NB4 (cell line): ENCODE measurements at regions not wholly inside any gene's neighbourhood (a gene's known extent, or its start where the extent isn't known, plus 50 kb on each side); places are given as distances from the start of the nearest gene placed in this dataset.
A peak's percentile ranks its signal among the peaks of the same experiment; 100 is the strongest.
"Not testable (repeated sequence)": the region's sequence is repeated elsewhere in the genome, so short reads cannot be mapped to it uniquely, and the experiment has no call there.

ENCODE experiments used
- DNase-seq: peaks from one replicate; pipeline ENCODE4 v3.0.0; 2010; ENCODE audit warnings: low read depth
- H3K4me3 ChIP-seq: one replicate; pipeline ENCODE4 v1.5.1; 2011; ENCODE audit warnings: mild to moderate bottlenecking, low read depth, low read length, moderate library complexity
- MYC ChIP-seq: IDR thresholded peaks from 2 replicates; pipeline ENCODE4 v1.6.1; 2011; ENCODE audit warnings: low read depth, low read length
- POLR2A ChIP-seq: IDR thresholded peaks from 2 replicates; pipeline ENCODE4 v1.6.1; 2011; ENCODE audit warnings: mild to moderate bottlenecking; ENCODE audit not compliant: insufficient read length; ENCODE audit errors: extremely low read depth
- TF ChIP-seq, protein P1 (sequence below): IDR thresholded peaks from 2 replicates; pipeline ENCODE4 v1.6.1; 2011; ENCODE audit warnings: low read depth, low read length
- TF ChIP-seq, protein P2 (sequence below): IDR thresholded peaks from one replicate; pipeline ENCODE4 v1.5.1; 2012; ENCODE audit warnings: low read depth, low read length

DNA sequence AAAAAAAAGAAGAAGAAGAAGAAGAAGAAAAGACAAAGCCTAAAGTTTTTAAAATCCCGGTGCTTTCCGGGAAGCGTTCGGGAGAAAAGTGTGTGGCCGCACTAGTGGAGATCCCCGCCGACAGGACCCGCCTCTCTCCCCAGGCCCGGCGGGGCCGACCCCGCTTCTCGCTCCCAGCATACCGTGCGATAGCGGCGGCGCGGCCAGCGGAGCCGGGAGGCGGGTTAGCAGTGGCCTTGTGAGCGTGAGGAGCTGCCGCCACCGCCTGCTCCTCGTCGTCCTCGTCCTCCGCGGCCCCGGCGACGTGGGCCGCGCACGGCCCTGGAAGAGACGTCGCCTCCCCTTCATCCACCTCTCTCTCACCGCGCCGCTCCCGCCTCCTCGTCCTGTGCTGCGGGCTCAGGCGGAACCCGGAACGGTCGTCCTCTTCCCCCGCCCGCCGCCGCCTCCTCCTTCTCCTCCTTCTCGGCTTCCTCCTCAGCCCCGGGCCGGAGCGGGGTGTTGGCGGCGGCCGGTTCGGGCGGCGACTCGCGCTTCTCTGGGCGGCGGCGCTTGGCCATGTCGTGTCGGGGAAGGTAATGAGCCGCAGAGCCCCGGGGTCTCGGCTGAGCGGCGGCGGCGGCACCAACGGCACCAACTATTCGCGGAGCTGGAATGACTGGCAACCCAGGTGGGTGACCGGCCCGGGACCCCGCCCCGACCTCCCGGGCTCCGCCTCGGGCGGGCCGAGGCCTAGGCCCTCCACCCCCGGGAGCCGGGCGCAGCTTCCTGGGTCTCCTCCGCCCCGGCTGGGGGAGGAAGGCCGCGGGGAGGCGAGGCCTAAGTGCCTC is 62.6 kb upstream of the CDR2 start:
- peak; percentile 85 for DNase-seq
- TF ChIP-seq POLR2A (peak; percentile 70), MYC (peak; percentile 57)
- peak overlapping the region; percentile 59 for H3K4me3 ChIP-seq

DNA sequence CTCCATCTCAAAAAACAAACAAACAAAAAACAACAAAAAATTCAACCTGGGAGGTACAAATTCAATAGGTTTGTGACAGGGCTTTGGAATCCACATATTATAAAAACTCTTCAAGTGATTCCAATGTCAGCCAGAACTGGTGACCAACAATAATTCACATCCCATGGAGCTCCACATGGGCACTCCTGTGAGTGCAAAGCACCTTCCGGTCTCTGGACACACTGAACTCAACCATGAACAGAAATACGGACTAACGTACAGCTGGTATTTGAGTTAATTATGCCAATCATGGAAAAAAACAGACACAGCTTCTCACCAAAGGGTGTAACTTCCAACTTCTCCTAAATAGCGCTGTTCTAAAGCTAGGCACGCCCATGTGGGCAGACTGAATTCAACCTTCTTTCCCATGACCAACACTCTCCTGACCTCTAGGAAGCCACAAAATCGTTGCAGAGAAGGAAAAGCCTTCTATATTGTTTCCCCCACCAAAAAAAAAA is 62.0 kb upstream of the CDR2 start:
- not testable (repeated sequence) for DNase-seq
- peak overlapping the region; percentile 59 for H3K4me3 ChIP-seq

DNA sequence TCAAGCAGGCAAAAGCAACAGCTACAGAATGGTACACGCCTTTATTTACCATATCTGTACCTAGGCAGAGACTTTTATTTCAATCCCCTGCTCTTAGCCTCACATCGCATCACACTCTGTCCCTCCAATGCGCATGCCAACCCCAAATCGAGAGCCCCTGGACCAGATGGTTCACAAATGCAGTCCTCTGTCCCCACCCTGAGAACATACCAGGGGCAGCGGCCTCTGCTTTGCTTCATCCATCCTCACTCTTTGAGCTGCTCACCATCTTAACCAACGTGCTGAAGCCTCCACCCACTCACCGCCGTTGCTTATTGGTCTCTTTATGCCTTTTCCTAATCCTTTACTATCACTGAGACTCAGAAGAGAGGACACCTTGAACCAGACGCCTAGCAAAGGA is 56.9 kb upstream of the CDR2 start:
- not testable (repeated sequence) for DNase-seq

DNA sequence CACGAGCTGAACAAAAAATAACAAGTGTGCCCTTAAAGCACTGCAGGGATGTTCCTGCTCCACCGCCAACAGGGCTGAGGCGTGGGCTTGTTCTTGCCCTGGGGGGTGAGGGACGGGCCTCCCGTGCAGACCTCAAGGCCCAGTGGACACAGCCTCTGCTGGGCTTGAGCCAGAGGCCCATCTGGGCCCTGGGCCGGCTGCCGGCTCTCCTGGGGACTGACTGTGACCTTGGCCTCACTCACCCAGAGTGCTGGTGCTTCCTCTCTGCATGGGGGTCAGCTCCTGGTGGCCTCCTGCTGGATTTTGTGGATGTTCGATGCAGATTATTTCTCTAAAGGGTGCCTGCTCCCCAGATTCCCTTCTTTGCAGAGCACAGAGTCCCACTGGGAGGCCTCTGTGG is 54.2 kb upstream of the CDR2 start:
- TF ChIP-seq, protein P1, sequence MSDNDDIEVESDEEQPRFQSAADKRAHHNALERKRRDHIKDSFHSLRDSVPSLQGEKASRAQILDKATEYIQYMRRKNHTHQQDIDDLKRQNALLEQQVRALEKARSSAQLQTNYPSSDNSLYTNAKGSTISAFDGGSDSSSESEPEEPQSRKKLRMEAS, result no peak
- TF ChIP-seq MYC, result no peak
- TF ChIP-seq, protein P2, sequence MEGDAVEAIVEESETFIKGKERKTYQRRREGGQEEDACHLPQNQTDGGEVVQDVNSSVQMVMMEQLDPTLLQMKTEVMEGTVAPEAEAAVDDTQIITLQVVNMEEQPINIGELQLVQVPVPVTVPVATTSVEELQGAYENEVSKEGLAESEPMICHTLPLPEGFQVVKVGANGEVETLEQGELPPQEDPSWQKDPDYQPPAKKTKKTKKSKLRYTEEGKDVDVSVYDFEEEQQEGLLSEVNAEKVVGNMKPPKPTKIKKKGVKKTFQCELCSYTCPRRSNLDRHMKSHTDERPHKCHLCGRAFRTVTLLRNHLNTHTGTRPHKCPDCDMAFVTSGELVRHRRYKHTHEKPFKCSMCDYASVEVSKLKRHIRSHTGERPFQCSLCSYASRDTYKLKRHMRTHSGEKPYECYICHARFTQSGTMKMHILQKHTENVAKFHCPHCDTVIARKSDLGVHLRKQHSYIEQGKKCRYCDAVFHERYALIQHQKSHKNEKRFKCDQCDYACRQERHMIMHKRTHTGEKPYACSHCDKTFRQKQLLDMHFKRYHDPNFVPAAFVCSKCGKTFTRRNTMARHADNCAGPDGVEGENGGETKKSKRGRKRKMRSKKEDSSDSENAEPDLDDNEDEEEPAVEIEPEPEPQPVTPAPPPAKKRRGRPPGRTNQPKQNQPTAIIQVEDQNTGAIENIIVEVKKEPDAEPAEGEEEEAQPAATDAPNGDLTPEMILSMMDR, result no peak
- H3K4me3 ChIP-seq, result no peak overlapping the region
- no peak for DNase-seq

More for the DNA sequence above, 56.9 kb upstream of the CDR2 start:
- not testable (repeated sequence) for H3K4me3 ChIP-seq

DNA sequence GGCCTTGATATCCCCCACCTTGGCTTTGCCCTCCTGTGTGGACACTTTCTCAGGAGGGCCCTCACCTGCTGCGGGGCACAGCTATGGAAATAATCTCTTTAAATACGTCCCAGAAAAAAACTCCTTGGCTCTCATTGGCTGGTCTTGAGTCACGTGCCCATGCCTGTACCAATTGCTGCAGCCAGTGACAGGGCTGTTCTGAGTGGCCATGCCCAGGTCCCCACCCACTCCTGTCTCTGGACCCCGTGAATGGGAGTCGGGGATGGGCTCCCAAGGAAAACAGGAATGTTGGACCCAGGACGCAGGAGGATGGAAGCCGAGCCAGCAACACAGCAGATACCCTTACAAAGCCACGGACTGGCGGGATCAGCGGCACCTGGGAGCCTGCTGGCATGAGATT is 53.1 kb upstream of the CDR2 start:
- TF ChIP-seq MYC (no peak), POLR2A (no peak)
- TF ChIP-seq, protein P1, result no peak
- TF ChIP-seq, protein P2, result no peak
- H3K4me3 ChIP-seq, result no peak overlapping the region
- DNase-seq, result no peak

DNA sequence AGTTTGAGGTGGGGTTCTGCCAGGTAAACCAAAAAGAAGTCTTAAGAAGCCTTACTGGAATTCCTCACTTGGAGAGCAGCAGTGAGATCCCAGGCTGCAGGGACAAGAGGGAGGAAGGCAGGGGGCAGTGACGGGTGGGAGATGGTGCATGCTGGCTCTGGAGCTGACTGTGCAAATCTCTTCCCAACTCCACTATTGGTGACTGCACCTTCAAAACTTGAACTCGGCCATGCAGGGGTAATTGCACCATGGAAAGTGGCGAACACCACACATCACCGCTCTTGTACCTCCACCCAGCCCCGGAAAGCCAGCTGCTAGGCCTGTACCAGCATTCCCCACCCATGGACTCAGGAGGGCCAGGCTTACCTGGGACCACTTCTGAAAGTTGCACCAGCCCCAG is 51.4 kb upstream of the CDR2 start:
- TF ChIP-seq, protein P1, result no peak
- TF ChIP-seq, protein P2, result no peak
- no peak for DNase-seq
- H3K4me3 ChIP-seq, result no peak overlapping the region

DNA sequence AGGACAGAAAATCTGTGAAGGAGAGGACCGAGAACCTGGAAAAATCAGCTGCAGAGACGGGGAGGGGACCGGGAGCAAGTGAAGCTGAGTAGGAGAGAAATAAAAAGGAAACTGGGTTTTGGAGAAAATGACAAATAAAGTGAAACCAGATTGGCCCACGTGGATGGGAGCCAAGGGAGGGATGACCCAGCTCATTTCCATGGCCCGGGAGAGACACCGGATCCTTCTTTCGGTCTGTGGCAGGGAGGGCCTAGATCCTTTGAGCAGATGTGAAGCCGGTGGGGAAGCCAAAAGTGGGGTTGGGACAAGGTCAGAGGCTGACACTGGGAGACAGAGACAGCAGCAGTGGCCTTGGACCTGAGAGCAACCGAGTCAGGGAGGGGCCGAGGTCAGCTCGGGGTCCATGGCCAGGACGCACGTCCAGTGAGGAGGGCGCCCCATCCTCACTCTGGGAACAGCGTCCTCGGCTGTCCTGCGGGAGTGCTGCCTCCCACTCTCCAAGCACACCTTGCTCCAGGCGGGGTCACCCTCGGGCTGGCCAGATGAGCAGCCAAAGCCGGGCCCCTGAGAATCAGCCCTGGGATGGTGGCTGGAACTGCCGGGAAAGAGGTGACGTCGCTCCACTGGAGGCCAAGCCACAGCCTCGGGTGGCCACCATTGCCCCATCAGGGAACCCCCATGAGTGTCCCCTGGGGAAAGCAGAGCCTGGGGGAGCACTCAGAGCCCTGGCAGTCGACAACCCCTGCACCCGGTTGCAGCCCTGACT is 50.8 kb upstream of the CDR2 start:
- DNase-seq, result no peak
- no peak overlapping the region for H3K4me3 ChIP-seq
- TF ChIP-seq MYC (no peak), POLR2A (no peak)
- TF ChIP-seq, protein P1, result no peak
- TF ChIP-seq, protein P2, result no peak
